ENCODE measurements at regions not wholly inside any gene's neighbourhood (a gene's known extent, or its start where the extent isn't known, plus 50 kb on each side); places are given as distances from the start of the nearest gene placed in this dataset.
"Not testable (repeated sequence)": the region's sequence is repeated elsewhere in the genome, so short reads cannot be mapped to it uniquely, and the experiment has no call there.

DNA sequence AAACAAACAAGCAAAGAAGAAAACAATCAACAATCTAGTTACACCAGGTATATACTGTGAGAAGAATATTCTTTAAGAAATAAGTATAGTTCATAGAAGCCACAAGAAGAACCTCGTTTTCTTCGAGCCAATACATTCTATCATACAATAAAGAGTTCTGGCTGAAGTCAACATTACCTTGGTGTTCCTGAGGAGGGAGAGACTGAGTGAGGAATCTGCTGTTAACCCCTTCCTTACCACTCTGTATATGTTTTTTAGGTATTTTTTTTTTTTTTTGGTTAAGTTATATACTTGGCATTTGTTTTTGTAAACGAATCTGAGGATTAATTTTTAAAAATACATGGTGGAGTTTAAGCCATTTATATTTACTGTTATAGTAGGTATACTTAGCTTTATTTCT lies 412.5 kb downstream of the NUP35 start:
- TF ChIP-seq CTCF (IDR thresholded peaks at IDR 0.05) = no peak
- Histone ChIP-seq H3K27me3 (no peaks in the 10 kb centered on the region), H3K36me3 (no peaks in the 10 kb centered on the region), H3K4me1 (no peaks in the 10 kb centered on the region), H3K9me3 (no peaks in the 10 kb centered on the region), H3K27ac (no peak overlapping the region), H3K4me3 (no peak overlapping the region)
- DNase-seq = no peak
- intact Hi-C loops (cut with DNase I; ENCODE audit: low total_unique reads) = no loop called here

DNA sequence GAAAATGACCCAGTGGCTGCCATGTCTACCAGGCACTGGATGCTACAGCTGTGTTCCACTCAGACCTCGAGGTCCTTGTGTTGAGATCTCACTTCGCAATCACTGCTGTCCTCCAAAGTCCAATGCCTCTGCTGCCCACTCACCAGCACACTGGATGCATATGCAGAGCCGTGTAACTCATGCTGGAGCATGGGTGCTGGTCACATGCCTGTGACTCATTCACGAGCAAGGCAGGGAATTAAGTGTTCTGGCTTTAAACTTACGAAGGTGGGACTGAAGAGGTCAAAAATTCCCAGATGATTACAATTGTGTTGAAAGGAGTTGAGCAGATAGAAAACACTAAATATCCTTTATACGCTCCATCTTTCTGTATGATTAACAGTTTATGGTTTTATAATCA lies 417.5 kb downstream of the NUP35 start:
- no peaks in the 10 kb centered on the region for H3K4me1 ChIP-seq
- peaks cover 0 to 1% (median 0%) of the 10 kb centered on the region in 3 donors for H3K9me3 ChIP-seq
- H3K27ac ChIP-seq = no peak overlapping the region
- no peaks in the 10 kb centered on the region for H3K27me3 ChIP-seq
- no peak overlapping the region for H3K4me3 ChIP-seq
- no peak for TF ChIP-seq CTCF (IDR thresholded peaks at IDR 0.05)
- H3K36me3 ChIP-seq = no peaks in the 10 kb centered on the region
- intact Hi-C loops (cut with DNase I; ENCODE audit: low total_unique reads) = no loop called here
- DNase-seq = no peak

- H3K4me3 ChIP-seq = no peak overlapping the region
- no peaks in the 10 kb centered on the region for H3K4me1 ChIP-seq
- intact Hi-C loops (cut with DNase I; ENCODE audit: low total_unique reads) = no loop called here
- no peaks in the 10 kb centered on the region for H3K27me3 ChIP-seq
- TF ChIP-seq CTCF (IDR thresholded peaks at IDR 0.05) = no peak
- H3K9me3 ChIP-seq = peaks cover 0 to 4% (median 0%) of the 10 kb centered on the region in 3 donors
- H3K27ac ChIP-seq = no peak overlapping the region
- DNase-seq = no peak
- no peaks in the 10 kb centered on the region for H3K36me3 ChIP-seq
These were observed 418.4 kb downstream of the NUP35 start for GRCh38 chr2:183542606-183543005.

GRCh38 chr2:183543222-183543621 lies 419.0 kb downstream of the NUP35 start:
- no peak for TF ChIP-seq CTCF (IDR thresholded peaks at IDR 0.05)
- Histone ChIP-seq H3K27ac (no peak overlapping the region), H3K36me3 (no peaks in the 10 kb centered on the region), H3K9me3 (peaks cover 0 to 4% (median 0%) of the 10 kb centered on the region in 3 donors), H3K4me1 (no peaks in the 10 kb centered on the region), H3K27me3 (no peaks in the 10 kb centered on the region), H3K4me3 (no peak overlapping the region)
- intact Hi-C loops (cut with DNase I; ENCODE audit: low total_unique reads) = no loop called here
- no peak for DNase-seq

GRCh38 chr2:183543731-183544130 lies 419.5 kb downstream of the NUP35 start:
- Histone ChIP-seq H3K9me3 (peaks cover 0 to 4% (median 0%) of the 10 kb centered on the region in 3 donors), H3K4me3 (no peak overlapping the region), H3K4me1 (no peaks in the 10 kb centered on the region), H3K27me3 (no peaks in the 10 kb centered on the region), H3K27ac (no peak overlapping the region), H3K36me3 (no peaks in the 10 kb centered on the region)
- TF ChIP-seq CTCF (IDR thresholded peaks at IDR 0.05) = no peak
- intact Hi-C loops (cut with DNase I; ENCODE audit: low total_unique reads) = no loop called here
- no peak for DNase-seq

DNA sequence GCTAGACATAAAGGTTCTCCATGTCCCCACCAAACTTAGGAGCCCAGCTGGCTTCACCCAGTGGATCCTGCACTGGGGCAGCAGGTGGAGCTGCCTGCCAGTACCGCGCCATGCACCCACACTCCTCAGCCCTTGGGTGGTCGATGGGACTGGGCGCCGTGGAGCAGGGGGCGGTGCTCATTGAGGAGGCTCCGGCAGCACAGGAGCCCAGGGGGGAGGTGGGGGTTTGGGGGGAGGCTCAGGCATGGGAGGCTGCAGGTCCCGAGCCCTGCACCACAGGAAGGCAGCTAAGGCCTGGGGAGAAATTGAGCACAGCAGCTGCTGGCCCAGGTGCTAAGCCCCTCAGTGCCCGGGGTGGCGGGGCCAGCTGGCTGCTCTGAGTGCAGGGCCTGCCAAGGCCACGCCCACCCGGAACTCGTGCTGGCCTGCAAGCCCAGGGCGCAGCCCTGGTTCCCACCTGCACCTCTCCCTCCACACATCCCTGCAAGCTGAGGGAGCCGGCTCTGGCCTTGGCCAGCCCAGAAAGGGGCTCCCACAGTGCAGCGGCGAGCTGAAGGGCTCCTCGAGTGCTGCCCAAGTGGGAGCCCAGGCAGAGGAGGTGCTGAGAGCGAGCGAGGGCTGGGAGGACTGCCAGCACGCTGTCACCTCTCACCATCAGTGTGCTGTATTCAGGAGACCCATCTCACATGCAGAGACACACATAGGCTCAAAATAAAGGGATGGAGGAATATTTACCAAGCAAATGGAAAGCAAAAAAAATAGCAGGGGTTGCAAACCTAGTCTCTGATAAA lies 422.5 kb downstream of the NUP35 start:
- H3K4me1 ChIP-seq; intact Hi-C loops (cut with DNase I; ENCODE audit: low total_unique reads); H3K36me3 ChIP-seq; H3K4me3 ChIP-seq; H3K27me3 ChIP-seq; DNase-seq; H3K27ac ChIP-seq; H3K9me3 ChIP-seq: not testable (repeated sequence)

Measured in tibial artery (tissue), 4 donors.